ENCODE measurements at regions not wholly inside any gene's neighbourhood (a gene's known extent, or its start where the extent isn't known, plus 50 kb on each side); places are given as distances from the start of the nearest gene placed in this dataset.

GRCh38 chr3:193795062-193795690 lies 202.2 kb downstream of the OPA1 start:
- Histone ChIP-seq H3K4me1 (ENCODE audit: control insufficient read depth, insufficient read depth, low read length) (peaks cover 24% of the 10 kb centered on the region), H3K4me3 (ENCODE audit: low read length) (no peak overlapping the region), H3K27me3 (ENCODE audit: control insufficient read depth, insufficient read depth, low read length) (no peaks in the 10 kb centered on the region), H3K9me3 (ENCODE audit: control insufficient read depth, low read length) (no peaks in the 10 kb centered on the region), H3K9ac (ENCODE audit: low read length) (no peak overlapping the region), H3K36me3 (ENCODE audit: control insufficient read depth, insufficient read depth, low read length) (no peaks in the 10 kb centered on the region)

- Histone ChIP-seq H3K4me3 (ENCODE audit: low read length) (no peak overlapping the region), H3K9me3 (ENCODE audit: control insufficient read depth, low read length) (no peaks in the 10 kb centered on the region), H3K9ac (ENCODE audit: low read length) (no peak overlapping the region), H3K4me1 (ENCODE audit: control insufficient read depth, insufficient read depth, low read length) (peaks cover 17% of the 10 kb centered on the region), H3K27me3 (ENCODE audit: control insufficient read depth, insufficient read depth, low read length) (no peaks in the 10 kb centered on the region), H3K36me3 (ENCODE audit: control insufficient read depth, insufficient read depth, low read length) (no peaks in the 10 kb centered on the region)
Observed at GRCh38 chr3:193796089-193796488, 203.1 kb downstream of the OPA1 start.

GRCh38 chr3:193797566-193797965 lies 204.6 kb downstream of the OPA1 start:
- peaks cover 8% of the 10 kb centered on the region for H3K4me1 ChIP-seq (ENCODE audit: control insufficient read depth, insufficient read depth, low read length)
- no peak overlapping the region for H3K4me3 ChIP-seq (ENCODE audit: low read length)
- H3K36me3 ChIP-seq (ENCODE audit: control insufficient read depth, insufficient read depth, low read length) = no peaks in the 10 kb centered on the region
- no peaks in the 10 kb centered on the region for H3K9me3 ChIP-seq (ENCODE audit: control insufficient read depth, low read length)
- no peaks in the 10 kb centered on the region for H3K27me3 ChIP-seq (ENCODE audit: control insufficient read depth, insufficient read depth, low read length)
- no peak overlapping the region for H3K9ac ChIP-seq (ENCODE audit: low read length)

- H3K9me3 ChIP-seq (ENCODE audit: control insufficient read depth, low read length) = no peaks in the 10 kb centered on the region
- no peaks in the 10 kb centered on the region for H3K36me3 ChIP-seq (ENCODE audit: control insufficient read depth, insufficient read depth, low read length)
- H3K4me3 ChIP-seq (ENCODE audit: low read length) = no peak overlapping the region
- no peak overlapping the region for H3K9ac ChIP-seq (ENCODE audit: low read length)
- peaks cover 8% of the 10 kb centered on the region for H3K4me1 ChIP-seq (ENCODE audit: control insufficient read depth, insufficient read depth, low read length)
- H3K27me3 ChIP-seq (ENCODE audit: control insufficient read depth, insufficient read depth, low read length) = no peaks in the 10 kb centered on the region
Observed at GRCh38 chr3:193798051-193798450, 205.0 kb downstream of the OPA1 start.

- Histone ChIP-seq H3K9ac (ENCODE audit: low read length) (no peak overlapping the region), H3K4me3 (ENCODE audit: low read length) (no peak overlapping the region), H3K4me1 (ENCODE audit: control insufficient read depth, insufficient read depth, low read length) (no peaks in the 10 kb centered on the region), H3K27me3 (ENCODE audit: control insufficient read depth, insufficient read depth, low read length) (no peaks in the 10 kb centered on the region), H3K36me3 (ENCODE audit: control insufficient read depth, insufficient read depth, low read length) (no peaks in the 10 kb centered on the region), H3K9me3 (ENCODE audit: control insufficient read depth, low read length) (no peaks in the 10 kb centered on the region)
Observed at GRCh38 chr3:193800138-193801043, 207.4 kb downstream of the OPA1 start.

GRCh38 chr3:193801097-193801496 lies 208.1 kb downstream of the OPA1 start:
- Histone ChIP-seq H3K4me1 (ENCODE audit: control insufficient read depth, insufficient read depth, low read length) (no peaks in the 10 kb centered on the region), H3K4me3 (ENCODE audit: low read length) (no peak overlapping the region), H3K27me3 (ENCODE audit: control insufficient read depth, insufficient read depth, low read length) (no peaks in the 10 kb centered on the region), H3K9ac (ENCODE audit: low read length) (no peak overlapping the region), H3K36me3 (ENCODE audit: control insufficient read depth, insufficient read depth, low read length) (no peaks in the 10 kb centered on the region), H3K9me3 (ENCODE audit: control insufficient read depth, low read length) (no peaks in the 10 kb centered on the region)

GRCh38 chr3:193803288-193803687 lies 210.3 kb downstream of the OPA1 start:
- H3K9ac ChIP-seq (ENCODE audit: low read length) = no peak overlapping the region
- H3K27me3 ChIP-seq (ENCODE audit: control insufficient read depth, insufficient read depth, low read length) = no peaks in the 10 kb centered on the region
- no peaks in the 10 kb centered on the region for H3K4me1 ChIP-seq (ENCODE audit: control insufficient read depth, insufficient read depth, low read length)
- H3K36me3 ChIP-seq (ENCODE audit: control insufficient read depth, insufficient read depth, low read length) = no peaks in the 10 kb centered on the region
- H3K9me3 ChIP-seq (ENCODE audit: control insufficient read depth, low read length) = no peaks in the 10 kb centered on the region
- no peak overlapping the region for H3K4me3 ChIP-seq (ENCODE audit: low read length)

GRCh38 chr3:193805448-193805847 lies 212.4 kb downstream of the OPA1 start:
- Histone ChIP-seq H3K9ac (ENCODE audit: low read length) (no peak overlapping the region), H3K9me3 (ENCODE audit: control insufficient read depth, low read length) (no peaks in the 10 kb centered on the region), H3K4me3 (ENCODE audit: low read length) (no peak overlapping the region), H3K27me3 (ENCODE audit: control insufficient read depth, insufficient read depth, low read length) (no peaks in the 10 kb centered on the region), H3K4me1 (ENCODE audit: control insufficient read depth, insufficient read depth, low read length) (no peaks in the 10 kb centered on the region), H3K36me3 (ENCODE audit: control insufficient read depth, insufficient read depth, low read length) (no peaks in the 10 kb centered on the region)

- Histone ChIP-seq H3K9me3 (ENCODE audit: control insufficient read depth, low read length) (no peaks in the 10 kb centered on the region), H3K9ac (ENCODE audit: low read length) (no peak overlapping the region), H3K27me3 (ENCODE audit: control insufficient read depth, insufficient read depth, low read length) (no peaks in the 10 kb centered on the region), H3K4me1 (ENCODE audit: control insufficient read depth, insufficient read depth, low read length) (peaks cover 5% of the 10 kb centered on the region), H3K36me3 (ENCODE audit: control insufficient read depth, insufficient read depth, low read length) (no peaks in the 10 kb centered on the region), H3K4me3 (ENCODE audit: low read length) (no peak overlapping the region)
Observed at GRCh38 chr3:193808317-193808716, 215.3 kb downstream of the OPA1 start.

- Histone ChIP-seq H3K36me3 (ENCODE audit: control insufficient read depth, insufficient read depth, low read length) (no peaks in the 10 kb centered on the region), H3K9ac (ENCODE audit: low read length) (no peak overlapping the region), H3K4me3 (ENCODE audit: low read length) (no peak overlapping the region), H3K9me3 (ENCODE audit: control insufficient read depth, low read length) (no peaks in the 10 kb centered on the region), H3K27me3 (ENCODE audit: control insufficient read depth, insufficient read depth, low read length) (no peaks in the 10 kb centered on the region), H3K4me1 (ENCODE audit: control insufficient read depth, insufficient read depth, low read length) (peaks cover 10% of the 10 kb centered on the region)
Observed at GRCh38 chr3:193809106-193809505, 216.1 kb downstream of the OPA1 start.

- Histone ChIP-seq H3K4me1 (ENCODE audit: control insufficient read depth, insufficient read depth, low read length) (peaks cover 18% of the 10 kb centered on the region), H3K4me3 (ENCODE audit: low read length) (no peak overlapping the region), H3K36me3 (ENCODE audit: control insufficient read depth, insufficient read depth, low read length) (no peaks in the 10 kb centered on the region), H3K9me3 (ENCODE audit: control insufficient read depth, low read length) (no peaks in the 10 kb centered on the region), H3K9ac (ENCODE audit: low read length) (no peak overlapping the region), H3K27me3 (ENCODE audit: control insufficient read depth, insufficient read depth, low read length) (no peaks in the 10 kb centered on the region)
Observed at GRCh38 chr3:193812078-193812725, 219.2 kb downstream of the OPA1 start.
